Mononuclear cell (primary cell): ENCODE measurements at regions not wholly inside any gene's neighbourhood (a gene's known extent, or its start where the extent isn't known, plus 50 kb on each side); places are given as distances from the start of the nearest gene placed in this dataset.

Experiments used
- H3K27me3 ChIP-seq: 2 replicates; pipeline ENCODE4 v1.6.0; 2011; ENCODE audit warnings: low read length, control low read depth; ENCODE audit not compliant: insufficient read depth
- H3K4me1 ChIP-seq: 2 replicates; pipeline ENCODE4 v1.5.1; 2011; ENCODE audit warnings: mild to moderate bottlenecking, low read length, control low read depth; ENCODE audit not compliant: insufficient read depth
- H3K4me3 ChIP-seq: 2 replicates; pipeline ENCODE4 v1.5.1; 2011; ENCODE audit warnings: mild to moderate bottlenecking, low read length, moderate library complexity
- H3K9me3 ChIP-seq: 2 replicates; pipeline ENCODE4 v1.5.1; 2011; ENCODE audit warnings: low read depth, mild to moderate bottlenecking, control low read depth, low read length

- H3K4me1 ChIP-seq: peaks cover 24% of the 10 kb centered on the region
- H3K27me3 ChIP-seq: no peaks in the 10 kb centered on the region
- no peak overlapping the region for H3K4me3 ChIP-seq
- no peaks in the 10 kb centered on the region for H3K9me3 ChIP-seq
Measured at GRCh38 chr20:53757472-53757913, 163.9 kb upstream of the ZNF217 start.

- Histone ChIP-seq H3K4me1 (peaks cover 38% of the 10 kb centered on the region), H3K27me3 (no peaks in the 10 kb centered on the region), H3K9me3 (no peaks in the 10 kb centered on the region), H3K4me3 (no peak overlapping the region)
Measured at GRCh38 chr20:53755733-53756531, 162.3 kb upstream of the ZNF217 start.

GRCh38 chr20:53753880-53754459 lies 160.3 kb upstream of the ZNF217 start:
- Histone ChIP-seq H3K4me3 (no peak overlapping the region), H3K9me3 (no peaks in the 10 kb centered on the region), H3K4me1 (peaks cover 46% of the 10 kb centered on the region)

GRCh38 chr20:53752971-53753879 lies 159.6 kb upstream of the ZNF217 start:
- Histone ChIP-seq H3K4me1 (peaks cover 49% of the 10 kb centered on the region), H3K9me3 (no peaks in the 10 kb centered on the region), H3K4me3 (no peak overlapping the region), H3K27me3 (no peaks in the 10 kb centered on the region)

More at GRCh38 chr20:53753880-53754459, 160.3 kb upstream of the ZNF217 start:
- H3K27me3 ChIP-seq: no peaks in the 10 kb centered on the region

- peaks cover 49% of the 10 kb centered on the region for H3K4me1 ChIP-seq
- no peaks in the 10 kb centered on the region for H3K27me3 ChIP-seq
- no peaks in the 10 kb centered on the region for H3K9me3 ChIP-seq
- H3K4me3 ChIP-seq: no peak overlapping the region
Measured at GRCh38 chr20:53752583-53752970, 158.9 kb upstream of the ZNF217 start.

GRCh38 chr20:53751620-53752318 lies 158.1 kb upstream of the ZNF217 start:
- no peaks in the 10 kb centered on the region for H3K9me3 ChIP-seq
- peaks cover 49% of the 10 kb centered on the region for H3K4me1 ChIP-seq
- H3K4me3 ChIP-seq: no peak overlapping the region
- H3K27me3 ChIP-seq: no peaks in the 10 kb centered on the region

GRCh38 chr20:53750827-53751619 lies 157.4 kb upstream of the ZNF217 start:
- H3K4me1 ChIP-seq: peaks cover 49% of the 10 kb centered on the region
- no peaks in the 10 kb centered on the region for H3K9me3 ChIP-seq
- H3K27me3 ChIP-seq: no peaks in the 10 kb centered on the region
- H3K4me3 ChIP-seq: no peak overlapping the region

GRCh38 chr20:53749499-53749898 lies 155.9 kb upstream of the ZNF217 start:
- Histone ChIP-seq H3K9me3 (no peaks in the 10 kb centered on the region), H3K4me1 (peaks cover 40% of the 10 kb centered on the region), H3K4me3 (no peak overlapping the region), H3K27me3 (no peaks in the 10 kb centered on the region)

- peaks cover 36% of the 10 kb centered on the region for H3K4me1 ChIP-seq
- no peaks in the 10 kb centered on the region for H3K9me3 ChIP-seq
- H3K4me3 ChIP-seq: no peak overlapping the region
- no peaks in the 10 kb centered on the region for H3K27me3 ChIP-seq
Measured at GRCh38 chr20:53748821-53749421, 155.3 kb upstream of the ZNF217 start.

- no peak overlapping the region for H3K4me3 ChIP-seq
Measured at GRCh38 chr20:53748176-53748575, 154.5 kb upstream of the ZNF217 start.

GRCh38 chr20:53743607-53744260 lies 150.1 kb upstream of the ZNF217 start:
- Histone ChIP-seq H3K27me3 (no peaks in the 10 kb centered on the region), H3K4me1 (peaks cover 38% of the 10 kb centered on the region), H3K4me3 (no peak overlapping the region), H3K9me3 (no peaks in the 10 kb centered on the region)

More at GRCh38 chr20:53748176-53748575, 154.5 kb upstream of the ZNF217 start:
- Histone ChIP-seq H3K4me1 (peaks cover 34% of the 10 kb centered on the region), H3K9me3 (no peaks in the 10 kb centered on the region), H3K27me3 (no peaks in the 10 kb centered on the region)

- Histone ChIP-seq H3K9me3 (no peaks in the 10 kb centered on the region), H3K4me3 (no peak overlapping the region), H3K4me1 (peaks cover 48% of the 10 kb centered on the region), H3K27me3 (no peaks in the 10 kb centered on the region)
Measured at GRCh38 chr20:53742685-53743081, 149.0 kb upstream of the ZNF217 start.

GRCh38 chr20:53741726-53742028 lies 148.0 kb upstream of the ZNF217 start:
- Histone ChIP-seq H3K4me1 (peaks cover 58% of the 10 kb centered on the region), H3K4me3 (no peak overlapping the region)

More at GRCh38 chr20:53741726-53742028, 148.0 kb upstream of the ZNF217 start:
- Histone ChIP-seq H3K27me3 (no peaks in the 10 kb centered on the region), H3K9me3 (no peaks in the 10 kb centered on the region)
